Neural cell (in vitro differentiated cells): ENCODE measurements at regions not wholly inside any gene's neighbourhood (a gene's known extent, or its start where the extent isn't known, plus 50 kb on each side); places are given as distances from the start of the nearest gene placed in this dataset.

ENCODE experiments used
- H2AFZ ChIP-seq: fragments of 200-600, 300-800 bp; sonication (generic), shearing (Covaris generic); 2 replicates; pipeline ENCODE4 v1.6.0; 2014; ENCODE audit warnings: low read depth, mild to moderate bottlenecking, antibody characterized with exemption, low read length, moderate library complexity
- H3F3A ChIP-seq: fragments of 200-600 bp; shearing (Covaris generic); 2 replicates; pipeline ENCODE4 v1.6.1; 2016; ENCODE audit warnings: mild to moderate bottlenecking, moderate library complexity, mixed read lengths, antibody characterized with exemption, low read length; ENCODE audit not compliant: insufficient read depth, poor library complexity, severe bottlenecking
- H3K27ac ChIP-seq: fragments of 200-600, 300-800 bp; sonication (generic), shearing (Covaris generic); 2 replicates; pipeline ENCODE4 v1.5.1; 2014; ENCODE audit warnings: mild to moderate bottlenecking, low read length, moderate library complexity
- H3K27me3 ChIP-seq: fragments of 300-800, 200-600 bp; sonication (generic), shearing (Covaris generic); 2 replicates; pipeline ENCODE4 v1.6.0; 2014; ENCODE audit warnings: mild to moderate bottlenecking, low read depth, low read length, moderate library complexity; ENCODE audit not compliant: insufficient read depth
- H3K36me3 ChIP-seq: fragments of 300-800, 200-600 bp; sonication (generic), shearing (Covaris generic); 2 replicates; pipeline ENCODE4 v1.5.1; 2014; ENCODE audit warnings: mild to moderate bottlenecking, antibody characterized with exemption, low read length, moderate library complexity; ENCODE audit not compliant: insufficient read depth
- H3K4me2 ChIP-seq: fragments of 300-800, 200-600 bp; sonication (generic), shearing (Covaris generic); 2 replicates; pipeline ENCODE4 v1.6.0; 2014; ENCODE audit warnings: mild to moderate bottlenecking, low read length
- H3K4me3 ChIP-seq: fragments of 300-800, 200-600 bp; sonication (generic), shearing (Covaris generic); 2 replicates; pipeline ENCODE4 v1.5.1; 2014; ENCODE audit warnings: mild to moderate bottlenecking, low read length, moderate library complexity
- H3K79me2 ChIP-seq: fragments of 200-600 bp; shearing (Covaris generic); replicated peaks from 2 replicates; pipeline ENCODE4 v1.6.0; 2014; ENCODE audit warnings: mild to moderate bottlenecking, low read length, moderate library complexity; ENCODE audit not compliant: insufficient read depth
- H3K9ac ChIP-seq: fragments of 300-800, 200-600 bp; sonication (generic), shearing (Covaris generic); 2 replicates; pipeline ENCODE4 v1.6.1; 2016; ENCODE audit warnings: mild to moderate bottlenecking, low read length, mixed read lengths
- H3K9me2 ChIP-seq: fragments of 200-600 bp; shearing (Covaris generic); 2 replicates; pipeline ENCODE4 v1.6.1; 2016; ENCODE audit warnings: mild to moderate bottlenecking, low read length, mixed read lengths; ENCODE audit not compliant: insufficient read depth
- H3K9me3 ChIP-seq: fragments of 200-600, 300-800 bp; sonication (generic), shearing (Covaris generic); 2 replicates; pipeline ENCODE4 v1.6.1; 2016; ENCODE audit warnings: mild to moderate bottlenecking, mixed run types, low read length, moderate library complexity, mixed read lengths
- H4K20me1 ChIP-seq: fragments of 200-600 bp; shearing (Covaris generic); 2 replicates; pipeline ENCODE4 v1.6.1; 2016; ENCODE audit warnings: mild to moderate bottlenecking, mixed run types; ENCODE audit not compliant: insufficient read depth
- EP300 ChIP-seq: fragments of 450-650 bp; conservative IDR thresholded peaks from 2 replicates; pipeline ENCODE4 v1.6.1; 2014; ENCODE audit warnings: antibody characterized with exemption, mild to moderate bottlenecking, moderate library complexity; ENCODE audit not compliant: poor library complexity, severe bottlenecking
- EZH2 ChIP-seq: fragments of 200-600, 300-800 bp; shearing (Covaris generic), sonication (generic); IDR thresholded peaks from 2 replicates; pipeline ENCODE4 v1.6.1; 2014; ENCODE audit warnings: antibody characterized with exemption, low read length, borderline replicate concordance, mild to moderate bottlenecking; ENCODE audit not compliant: insufficient read depth, poor library complexity, severe bottlenecking
- MXI1 ChIP-seq: fragments of 450-650 bp; conservative IDR thresholded peaks from 2 replicates; pipeline ENCODE4 v1.6.1; 2014; ENCODE audit warnings: antibody characterized with exemption, mild to moderate bottlenecking; ENCODE audit not compliant: poor library complexity, severe bottlenecking
- POLR2AphosphoS5 ChIP-seq: IDR thresholded peaks from 2 replicates; pipeline ENCODE4 v1.6.1; 2012
- RAD21 ChIP-seq: fragments of 450-650 bp; conservative IDR thresholded peaks from 2 replicates; pipeline ENCODE4 v1.6.1; 2014; ENCODE audit warnings: antibody characterized with exemption, mild to moderate bottlenecking, moderate library complexity
- REST ChIP-seq: IDR thresholded peaks from 2 replicates; pipeline ENCODE4 v1.6.1; 2012; ENCODE audit warnings: borderline replicate concordance
- SMC3 ChIP-seq: fragments of 450-650 bp; conservative IDR thresholded peaks from 2 replicates; pipeline ENCODE4 v1.6.1; 2014; ENCODE audit warnings: antibody characterized with exemption, mild to moderate bottlenecking, moderate library complexity; ENCODE audit not compliant: poor library complexity
- TAF1 ChIP-seq: IDR thresholded peaks from 2 replicates; pipeline ENCODE4 v1.6.1; 2012; ENCODE audit warnings: low read depth
- TF ChIP-seq, protein P1 (sequence below): fragments of 450-650 bp; IDR thresholded peaks from 2 replicates; pipeline ENCODE4 v1.5.1; 2014; ENCODE audit warnings: antibody characterized with exemption, mild to moderate bottlenecking, moderate library complexity; ENCODE audit not compliant: poor library complexity, severe bottlenecking

GRCh38 chr4:62210486-62210885 lies 1010.4 kb downstream of the ADGRL3 start:
- H3K9me3 ChIP-seq: no peaks in the 10 kb centered on the region
- no peak overlapping the region for H3K27ac ChIP-seq
- no peak overlapping the region for H3K4me2 ChIP-seq
- no peak overlapping the region for H2AFZ ChIP-seq
- TF ChIP-seq RAD21: no peak
- no peak for TF ChIP-seq MXI1
- TF ChIP-seq SMC3: no peak
- no peak for TF ChIP-seq REST
- H3K9me2 ChIP-seq: no peaks in the 10 kb centered on the region
- no peak overlapping the region for H3K9ac ChIP-seq
- no peaks in the 10 kb centered on the region for H3K79me2 ChIP-seq
- H3K36me3 ChIP-seq: no peaks in the 10 kb centered on the region
- no peaks in the 10 kb centered on the region for H3K27me3 ChIP-seq
- H4K20me1 ChIP-seq: no peaks in the 10 kb centered on the region
- no peaks in the 10 kb centered on the region for H3F3A ChIP-seq
- no peak overlapping the region for H3K4me3 ChIP-seq

DNA sequence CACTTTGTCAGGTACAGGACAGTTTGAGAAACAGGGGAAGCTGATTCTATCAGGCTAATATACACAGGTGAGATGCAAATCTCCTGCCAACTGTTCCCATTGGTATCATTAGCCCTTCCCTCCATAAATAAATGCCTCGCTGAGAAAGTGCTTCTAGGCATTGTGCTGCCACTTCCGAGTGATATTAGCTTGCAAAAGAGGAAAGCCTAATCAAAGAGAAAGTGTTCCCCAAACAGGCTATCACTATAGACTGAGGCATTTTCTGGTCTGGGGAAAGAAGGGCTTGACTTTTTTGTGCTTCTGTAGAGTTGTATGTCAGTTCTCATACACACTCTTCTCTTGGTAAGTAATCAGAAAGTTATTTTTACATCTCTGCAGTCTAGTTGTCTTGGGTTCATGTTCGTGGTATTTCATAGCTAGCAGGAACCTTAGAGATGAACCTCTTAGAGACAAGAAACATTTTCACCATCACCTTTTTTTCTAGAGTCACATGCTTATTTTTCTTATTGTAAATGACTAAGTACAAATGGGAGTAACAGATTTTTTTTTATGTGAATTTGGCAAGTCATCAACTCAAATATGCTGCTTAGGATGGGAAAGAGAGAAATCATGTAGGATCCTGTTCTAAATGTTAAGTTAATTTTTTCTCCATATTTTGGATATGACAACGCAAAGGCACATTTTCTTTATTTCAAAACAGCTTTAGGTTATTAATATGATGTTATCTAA lies 1009.8 kb downstream of the ADGRL3 start:
- no peaks in the 10 kb centered on the region for H3K27me3 ChIP-seq
- H3K9me3 ChIP-seq: no peaks in the 10 kb centered on the region
- no peaks in the 10 kb centered on the region for H4K20me1 ChIP-seq
- no peak overlapping the region for H3K4me2 ChIP-seq
- no peaks in the 10 kb centered on the region for H3K79me2 ChIP-seq
- H3K9ac ChIP-seq: no peak overlapping the region
- TF ChIP-seq POLR2AphosphoS5: no peak
- no peak for TF ChIP-seq MXI1
- TF ChIP-seq EP300: no peak
- TF ChIP-seq, protein P1, sequence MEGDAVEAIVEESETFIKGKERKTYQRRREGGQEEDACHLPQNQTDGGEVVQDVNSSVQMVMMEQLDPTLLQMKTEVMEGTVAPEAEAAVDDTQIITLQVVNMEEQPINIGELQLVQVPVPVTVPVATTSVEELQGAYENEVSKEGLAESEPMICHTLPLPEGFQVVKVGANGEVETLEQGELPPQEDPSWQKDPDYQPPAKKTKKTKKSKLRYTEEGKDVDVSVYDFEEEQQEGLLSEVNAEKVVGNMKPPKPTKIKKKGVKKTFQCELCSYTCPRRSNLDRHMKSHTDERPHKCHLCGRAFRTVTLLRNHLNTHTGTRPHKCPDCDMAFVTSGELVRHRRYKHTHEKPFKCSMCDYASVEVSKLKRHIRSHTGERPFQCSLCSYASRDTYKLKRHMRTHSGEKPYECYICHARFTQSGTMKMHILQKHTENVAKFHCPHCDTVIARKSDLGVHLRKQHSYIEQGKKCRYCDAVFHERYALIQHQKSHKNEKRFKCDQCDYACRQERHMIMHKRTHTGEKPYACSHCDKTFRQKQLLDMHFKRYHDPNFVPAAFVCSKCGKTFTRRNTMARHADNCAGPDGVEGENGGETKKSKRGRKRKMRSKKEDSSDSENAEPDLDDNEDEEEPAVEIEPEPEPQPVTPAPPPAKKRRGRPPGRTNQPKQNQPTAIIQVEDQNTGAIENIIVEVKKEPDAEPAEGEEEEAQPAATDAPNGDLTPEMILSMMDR: no peak
- no peak for TF ChIP-seq RAD21
- TF ChIP-seq TAF1: no peak
- no peak for TF ChIP-seq REST
- TF ChIP-seq SMC3: no peak
- no peak for TF ChIP-seq EZH2
- no peak overlapping the region for H3K4me3 ChIP-seq
- no peaks in the 10 kb centered on the region for H3K36me3 ChIP-seq
- no peaks in the 10 kb centered on the region for H3F3A ChIP-seq
- H3K27ac ChIP-seq: no peak overlapping the region
- H2AFZ ChIP-seq: no peak overlapping the region
- H3K9me2 ChIP-seq: no peaks in the 10 kb centered on the region
